SU-DHL-6 (cell line): ENCODE measurements at regions not wholly inside any gene's neighbourhood (a gene's known extent, or its start where the extent isn't known, plus 50 kb on each side); places are given as distances from the start of the nearest gene placed in this dataset.
A peak's percentile ranks its signal among the peaks of the same experiment; 100 is the strongest.

Experiments used
- H2AFZ ChIP-seq: fragments of 200-600 bp; sonication (generic); 2 replicates; pipeline ENCODE4 v1.6.1; 2014; ENCODE audit warnings: low read depth, mild to moderate bottlenecking, moderate library complexity, mixed read lengths, antibody characterized with exemption, low read length; ENCODE audit not compliant: severe bottlenecking
- H3F3A ChIP-seq: fragments of 200-600 bp; shearing (Covaris generic); 2 replicates; pipeline ENCODE4 v1.6.0; 2016; ENCODE audit warnings: antibody characterized with exemption, mild to moderate bottlenecking; ENCODE audit not compliant: insufficient read depth
- H3K27ac ChIP-seq: fragments of 200-600 bp; sonication (generic); 2 replicates; pipeline ENCODE4 v1.5.1; 2016; ENCODE audit warnings: low read depth, mild to moderate bottlenecking, low read length, moderate library complexity, mixed read lengths
- H3K27me3 ChIP-seq: fragments of 200-600 bp; sonication (generic), shearing (Covaris generic); 2 replicates; pipeline ENCODE4 v1.6.0; 2014; ENCODE audit warnings: mild to moderate bottlenecking, low read length
- H3K36me3 ChIP-seq: fragments of 200-600 bp; sonication (generic); 2 replicates; pipeline ENCODE4 v1.6.1; 2014; ENCODE audit warnings: mild to moderate bottlenecking, low read length, mixed read lengths
- H3K4me2 ChIP-seq: fragments of 300-600, 200-600 bp; shearing (Covaris generic), sonication (generic); 2 replicates; pipeline ENCODE4 v1.6.0; 2014; ENCODE audit warnings: low read length, low read depth, mild to moderate bottlenecking; ENCODE audit not compliant: poor library complexity, severe bottlenecking
- H3K4me3 ChIP-seq: fragments of 200-600 bp; sonication (generic); 2 replicates; pipeline ENCODE4 v1.5.1; 2014; ENCODE audit warnings: antibody characterized with exemption, low read length, mild to moderate bottlenecking, mixed read lengths; ENCODE audit not compliant: insufficient read depth, poor library complexity, severe bottlenecking
- H3K79me2 ChIP-seq: fragments of 200-600 bp; sonication (generic); 2 replicates; pipeline ENCODE4 v1.6.1; 2014; ENCODE audit warnings: mild to moderate bottlenecking, low read length, moderate library complexity; ENCODE audit not compliant: insufficient read depth
- H3K9ac ChIP-seq: fragments of 200-600 bp; sonication (generic); 2 replicates; pipeline ENCODE4 v1.7.0; 2014; ENCODE audit warnings: mild to moderate bottlenecking, low read length
- H3K9me2 ChIP-seq: fragments of 200-600 bp; sonication (generic); replicated peaks from 2 replicates; pipeline ENCODE4 v1.6.1; 2014; ENCODE audit warnings: low read length; ENCODE audit not compliant: insufficient read depth
- H3K9me3 ChIP-seq: fragments of 200-600 bp; sonication (generic); 2 replicates; pipeline ENCODE4 v1.6.1; 2014; ENCODE audit warnings: low read length, mixed read lengths; ENCODE audit not compliant: insufficient read depth
- H4K20me1 ChIP-seq: fragments of 200-600 bp; sonication (generic); 2 replicates; pipeline ENCODE4 v1.6.1; 2014; ENCODE audit warnings: low read depth, mild to moderate bottlenecking, antibody characterized with exemption, low read length, moderate library complexity, mixed read lengths
- CTCF ChIP-seq: fragments of 200-600 bp; sonication (generic); IDR thresholded peaks from one replicate; pipeline ENCODE4 v1.5.1; 2017; ENCODE audit warnings: antibody characterized with exemption, mild to moderate bottlenecking, low read length, moderate library complexity; ENCODE audit not compliant: insufficient read depth, poor library complexity, severe bottlenecking
- EZH2phosphoT487 ChIP-seq: fragments of 200-600 bp; sonication (generic), shearing (Covaris generic); conservative IDR thresholded peaks from 2 replicates; pipeline ENCODE4 v1.6.1; 2018; ENCODE audit warnings: mild to moderate bottlenecking, antibody characterized with exemption, low read length, moderate library complexity, mixed read lengths

GRCh38 chr1:189185097-189185496, 1292.6 kb downstream of the BRINP3 start:
- H3F3A ChIP-seq, result no peaks in the 10 kb centered on the region
- H3K36me3 ChIP-seq, result 0 out of 2 replicates have a peak, but pooled peaks cover 3% of the 10 kb centered on the region
- H3K4me2 ChIP-seq, result no peak overlapping the region
- H4K20me1 ChIP-seq, result no peaks in the 10 kb centered on the region
- no peak for TF ChIP-seq CTCF
- no peak for TF ChIP-seq EZH2phosphoT487
- no peaks in the 10 kb centered on the region for H3K27me3 ChIP-seq
- no peak overlapping the region for H3K9ac ChIP-seq
- no peak overlapping the region for H3K27ac ChIP-seq
- no peaks in the 10 kb centered on the region for H3K9me2 ChIP-seq
- peak overlapping the region; percentile 42 for H2AFZ ChIP-seq
- no peaks in the 10 kb centered on the region for H3K9me3 ChIP-seq
- H3K4me3 ChIP-seq, result no peak overlapping the region
- no peaks in the 10 kb centered on the region for H3K79me2 ChIP-seq

- Histone ChIP-seq H4K20me1 (no peaks in the 10 kb centered on the region), H3K27ac (no peak overlapping the region), H3K27me3 (no peaks in the 10 kb centered on the region), H3K9me2 (no peaks in the 10 kb centered on the region), H3K9ac (no peak overlapping the region), H3K36me3 (no peaks in the 10 kb centered on the region), H3K9me3 (no peaks in the 10 kb centered on the region), H3F3A (no peaks in the 10 kb centered on the region), H3K4me2 (no peak overlapping the region), H3K79me2 (no peaks in the 10 kb centered on the region), H3K4me3 (no peak overlapping the region), H2AFZ (peak overlapping the region; percentile 19)
- TF ChIP-seq EZH2phosphoT487, result no peak
These were observed 1284.7 kb downstream of the BRINP3 start for GRCh38 chr1:189192741-189193520.

DNA sequence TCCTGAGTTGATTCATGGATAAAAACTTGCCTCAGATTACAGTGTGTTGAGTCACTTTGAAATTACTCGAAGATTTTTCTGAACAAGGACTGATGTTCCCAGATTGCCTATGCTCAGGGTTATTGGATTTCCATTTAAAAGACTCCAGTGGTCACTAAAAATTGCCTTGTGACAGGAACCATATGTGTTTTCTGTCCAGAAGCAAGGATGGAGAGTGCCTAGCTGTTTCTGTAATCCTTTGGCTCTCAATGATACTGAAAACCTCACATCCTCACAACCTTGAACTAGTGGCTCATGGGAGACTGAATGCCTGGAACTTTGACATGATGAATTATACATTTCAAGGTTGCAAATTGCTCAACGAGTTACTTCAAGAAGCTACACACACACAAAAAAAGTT, 1271.8 kb downstream of the BRINP3 start:
- Histone ChIP-seq H3K27me3 (no peaks in the 10 kb centered on the region), H3K9me3 (no peaks in the 10 kb centered on the region), H3K36me3 (no peaks in the 10 kb centered on the region), H3K4me3 (no peak overlapping the region), H3K79me2 (no peaks in the 10 kb centered on the region), H3K9ac (no peak overlapping the region), H4K20me1 (no peaks in the 10 kb centered on the region), H3K4me2 (peak overlapping the region; percentile 28), H3F3A (no peaks in the 10 kb centered on the region; the same call in 1 of the 2 replicates), H3K9me2 (no peaks in the 10 kb centered on the region), H3K27ac (no peak overlapping the region), H2AFZ (peak overlapping the region; percentile 64)
- TF ChIP-seq CTCF, result no peak
- no peak for TF ChIP-seq EZH2phosphoT487

GRCh38 chr1:189206617-189207016, 1271.0 kb downstream of the BRINP3 start:
- Histone ChIP-seq H3K27ac (no peak overlapping the region), H3K79me2 (no peaks in the 10 kb centered on the region), H3K4me2 (no peak overlapping the region), H3K36me3 (no peaks in the 10 kb centered on the region), H3K4me3 (no peak overlapping the region), H3K9me3 (no peaks in the 10 kb centered on the region), H3K9me2 (no peaks in the 10 kb centered on the region), H3K9ac (no peak overlapping the region), H4K20me1 (no peaks in the 10 kb centered on the region), H2AFZ (no peak overlapping the region), H3F3A (no peaks in the 10 kb centered on the region; the same call in 1 of the 2 replicates), H3K27me3 (no peaks in the 10 kb centered on the region)
- TF ChIP-seq CTCF, result no peak
- TF ChIP-seq EZH2phosphoT487, result no peak
